SU-DHL-6 (cell line): ENCODE measurements at regions not wholly inside any gene's neighbourhood (a gene's known extent, or its start where the extent isn't known, plus 50 kb on each side); places are given as distances from the start of the nearest gene placed in this dataset.

Experiments
- H2AFZ ChIP-seq: fragments of 200-600 bp; sonication (generic); 2 replicates; pipeline ENCODE4 v1.6.1; 2014; ENCODE audit warnings: low read depth, mild to moderate bottlenecking, moderate library complexity, mixed read lengths, antibody characterized with exemption, low read length; ENCODE audit not compliant: severe bottlenecking
- H3F3A ChIP-seq: fragments of 200-600 bp; shearing (Covaris generic); 2 replicates; pipeline ENCODE4 v1.6.0; 2016; ENCODE audit warnings: antibody characterized with exemption, mild to moderate bottlenecking; ENCODE audit not compliant: insufficient read depth
- H3K27ac ChIP-seq: fragments of 200-600 bp; sonication (generic); 2 replicates; pipeline ENCODE4 v1.5.1; 2016; ENCODE audit warnings: low read depth, mild to moderate bottlenecking, low read length, moderate library complexity, mixed read lengths
- H3K27me3 ChIP-seq: fragments of 200-600 bp; sonication (generic), shearing (Covaris generic); 2 replicates; pipeline ENCODE4 v1.6.0; 2014; ENCODE audit warnings: mild to moderate bottlenecking, low read length
- H3K36me3 ChIP-seq: fragments of 200-600 bp; sonication (generic); 2 replicates; pipeline ENCODE4 v1.6.1; 2014; ENCODE audit warnings: mild to moderate bottlenecking, low read length, mixed read lengths
- H3K4me2 ChIP-seq: fragments of 300-600, 200-600 bp; shearing (Covaris generic), sonication (generic); 2 replicates; pipeline ENCODE4 v1.6.0; 2014; ENCODE audit warnings: low read length, low read depth, mild to moderate bottlenecking; ENCODE audit not compliant: poor library complexity, severe bottlenecking
- H3K4me3 ChIP-seq: fragments of 200-600 bp; sonication (generic); 2 replicates; pipeline ENCODE4 v1.5.1; 2014; ENCODE audit warnings: antibody characterized with exemption, low read length, mild to moderate bottlenecking, mixed read lengths; ENCODE audit not compliant: insufficient read depth, poor library complexity, severe bottlenecking
- H3K79me2 ChIP-seq: fragments of 200-600 bp; sonication (generic); 2 replicates; pipeline ENCODE4 v1.6.1; 2014; ENCODE audit warnings: mild to moderate bottlenecking, low read length, moderate library complexity; ENCODE audit not compliant: insufficient read depth
- H3K9ac ChIP-seq: fragments of 200-600 bp; sonication (generic); 2 replicates; pipeline ENCODE4 v1.7.0; 2014; ENCODE audit warnings: mild to moderate bottlenecking, low read length
- H3K9me2 ChIP-seq: fragments of 200-600 bp; sonication (generic); replicated peaks from 2 replicates; pipeline ENCODE4 v1.6.1; 2014; ENCODE audit warnings: low read length; ENCODE audit not compliant: insufficient read depth
- H3K9me3 ChIP-seq: fragments of 200-600 bp; sonication (generic); 2 replicates; pipeline ENCODE4 v1.6.1; 2014; ENCODE audit warnings: low read length, mixed read lengths; ENCODE audit not compliant: insufficient read depth
- H4K20me1 ChIP-seq: fragments of 200-600 bp; sonication (generic); 2 replicates; pipeline ENCODE4 v1.6.1; 2014; ENCODE audit warnings: low read depth, mild to moderate bottlenecking, antibody characterized with exemption, low read length, moderate library complexity, mixed read lengths
- CTCF ChIP-seq: fragments of 200-600 bp; sonication (generic); IDR thresholded peaks from one replicate; pipeline ENCODE4 v1.5.1; 2017; ENCODE audit warnings: antibody characterized with exemption, mild to moderate bottlenecking, low read length, moderate library complexity; ENCODE audit not compliant: insufficient read depth, poor library complexity, severe bottlenecking
- EZH2phosphoT487 ChIP-seq: fragments of 200-600 bp; sonication (generic), shearing (Covaris generic); conservative IDR thresholded peaks from 2 replicates; pipeline ENCODE4 v1.6.1; 2018; ENCODE audit warnings: mild to moderate bottlenecking, antibody characterized with exemption, low read length, moderate library complexity, mixed read lengths

- H3K27me3 ChIP-seq, result no peaks in the 10 kb centered on the region
- H2AFZ ChIP-seq, result no peak overlapping the region
- no peak overlapping the region for H3K4me3 ChIP-seq
- no peaks in the 10 kb centered on the region for H3K9me3 ChIP-seq
- no peaks in the 10 kb centered on the region for H4K20me1 ChIP-seq
- no peaks in the 10 kb centered on the region for H3K9me2 ChIP-seq
- no peaks in the 10 kb centered on the region for H3K79me2 ChIP-seq
- no peaks in the 10 kb centered on the region for H3F3A ChIP-seq
- H3K27ac ChIP-seq, result no peak overlapping the region
- no peaks in the 10 kb centered on the region for H3K36me3 ChIP-seq
- TF ChIP-seq CTCF, result no peak
- no peak for TF ChIP-seq EZH2phosphoT487
- H3K4me2 ChIP-seq, result no peak overlapping the region
- H3K9ac ChIP-seq, result no peak overlapping the region
Measured at GRCh38 chr2:194769030-194769429, 888.0 kb upstream of the SLC39A10 start.

- Histone ChIP-seq H3K9me2 (no peaks in the 10 kb centered on the region), H3K9ac (no peak overlapping the region), H3K4me2 (no peak overlapping the region), H3K79me2 (no peaks in the 10 kb centered on the region), H4K20me1 (no peaks in the 10 kb centered on the region), H3K27me3 (no peaks in the 10 kb centered on the region), H2AFZ (no peak overlapping the region), H3K36me3 (no peaks in the 10 kb centered on the region), H3K4me3 (no peak overlapping the region), H3K27ac (no peak overlapping the region), H3F3A (no peaks in the 10 kb centered on the region), H3K9me3 (no peaks in the 10 kb centered on the region)
- no peak for TF ChIP-seq EZH2phosphoT487
- TF ChIP-seq CTCF, result no peak
Measured at GRCh38 chr2:194765723-194766122, 891.3 kb upstream of the SLC39A10 start.

- no peaks in the 10 kb centered on the region for H3K9me2 ChIP-seq
Measured at GRCh38 chr2:194750926-194751325, 906.1 kb upstream of the SLC39A10 start.

More at GRCh38 chr2:194750926-194751325, 906.1 kb upstream of the SLC39A10 start:
- Histone ChIP-seq H3K27ac (no peak overlapping the region), H3K79me2 (no peaks in the 10 kb centered on the region), H3K9ac (no peak overlapping the region), H4K20me1 (no peaks in the 10 kb centered on the region), H3K36me3 (no peaks in the 10 kb centered on the region), H3K9me3 (no peaks in the 10 kb centered on the region), H3K4me3 (no peak overlapping the region), H3F3A (no peaks in the 10 kb centered on the region), H3K27me3 (no peaks in the 10 kb centered on the region), H2AFZ (no peak overlapping the region), H3K4me2 (no peak overlapping the region)
- TF ChIP-seq EZH2phosphoT487 (no peak), CTCF (no peak)
